Neural cell (in vitro differentiated cells): ENCODE measurements at regions not wholly inside any gene's neighbourhood (a gene's known extent, or its start where the extent isn't known, plus 50 kb on each side); places are given as distances from the start of the nearest gene placed in this dataset.

Experiments used
- EP300 ChIP-seq: fragments of 450-650 bp; conservative IDR thresholded peaks from 2 replicates; pipeline ENCODE4 v1.6.1; 2014; ENCODE audit warnings: antibody characterized with exemption, mild to moderate bottlenecking, moderate library complexity; ENCODE audit not compliant: poor library complexity, severe bottlenecking
- EZH2 ChIP-seq: fragments of 200-600, 300-800 bp; shearing (Covaris generic), sonication (generic); IDR thresholded peaks from 2 replicates; pipeline ENCODE4 v1.6.1; 2014; ENCODE audit warnings: antibody characterized with exemption, low read length, borderline replicate concordance, mild to moderate bottlenecking; ENCODE audit not compliant: insufficient read depth, poor library complexity, severe bottlenecking
- MXI1 ChIP-seq: fragments of 450-650 bp; conservative IDR thresholded peaks from 2 replicates; pipeline ENCODE4 v1.6.1; 2014; ENCODE audit warnings: antibody characterized with exemption, mild to moderate bottlenecking; ENCODE audit not compliant: poor library complexity, severe bottlenecking
- POLR2AphosphoS5 ChIP-seq: IDR thresholded peaks from 2 replicates; pipeline ENCODE4 v1.6.1; 2012
- RAD21 ChIP-seq: fragments of 450-650 bp; conservative IDR thresholded peaks from 2 replicates; pipeline ENCODE4 v1.6.1; 2014; ENCODE audit warnings: antibody characterized with exemption, mild to moderate bottlenecking, moderate library complexity
- REST ChIP-seq: IDR thresholded peaks from 2 replicates; pipeline ENCODE4 v1.6.1; 2012; ENCODE audit warnings: borderline replicate concordance
- SMC3 ChIP-seq: fragments of 450-650 bp; conservative IDR thresholded peaks from 2 replicates; pipeline ENCODE4 v1.6.1; 2014; ENCODE audit warnings: antibody characterized with exemption, mild to moderate bottlenecking, moderate library complexity; ENCODE audit not compliant: poor library complexity
- TAF1 ChIP-seq: IDR thresholded peaks from 2 replicates; pipeline ENCODE4 v1.6.1; 2012; ENCODE audit warnings: low read depth
- TF ChIP-seq, protein P1 (sequence below): fragments of 450-650 bp; IDR thresholded peaks from 2 replicates; pipeline ENCODE4 v1.5.1; 2014; ENCODE audit warnings: antibody characterized with exemption, mild to moderate bottlenecking, moderate library complexity; ENCODE audit not compliant: poor library complexity, severe bottlenecking

- TF ChIP-seq, protein P1, sequence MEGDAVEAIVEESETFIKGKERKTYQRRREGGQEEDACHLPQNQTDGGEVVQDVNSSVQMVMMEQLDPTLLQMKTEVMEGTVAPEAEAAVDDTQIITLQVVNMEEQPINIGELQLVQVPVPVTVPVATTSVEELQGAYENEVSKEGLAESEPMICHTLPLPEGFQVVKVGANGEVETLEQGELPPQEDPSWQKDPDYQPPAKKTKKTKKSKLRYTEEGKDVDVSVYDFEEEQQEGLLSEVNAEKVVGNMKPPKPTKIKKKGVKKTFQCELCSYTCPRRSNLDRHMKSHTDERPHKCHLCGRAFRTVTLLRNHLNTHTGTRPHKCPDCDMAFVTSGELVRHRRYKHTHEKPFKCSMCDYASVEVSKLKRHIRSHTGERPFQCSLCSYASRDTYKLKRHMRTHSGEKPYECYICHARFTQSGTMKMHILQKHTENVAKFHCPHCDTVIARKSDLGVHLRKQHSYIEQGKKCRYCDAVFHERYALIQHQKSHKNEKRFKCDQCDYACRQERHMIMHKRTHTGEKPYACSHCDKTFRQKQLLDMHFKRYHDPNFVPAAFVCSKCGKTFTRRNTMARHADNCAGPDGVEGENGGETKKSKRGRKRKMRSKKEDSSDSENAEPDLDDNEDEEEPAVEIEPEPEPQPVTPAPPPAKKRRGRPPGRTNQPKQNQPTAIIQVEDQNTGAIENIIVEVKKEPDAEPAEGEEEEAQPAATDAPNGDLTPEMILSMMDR = no peak
- TF ChIP-seq REST (no peak), POLR2AphosphoS5 (no peak), EZH2 (no peak), RAD21 (no peak), MXI1 (no peak), TAF1 (no peak), EP300 (no peak), SMC3 (no peak)
Observed at GRCh38 chr3:117367861-117368260, 658.3 kb downstream of the TUSC7 start.
